ENCODE measurements at regions not wholly inside any gene's neighbourhood (a gene's known extent, or its start where the extent isn't known, plus 50 kb on each side); places are given as distances from the start of the nearest gene placed in this dataset.

- H3K4me3 Mint-ChIP-seq (ENCODE audit: low read depth, unreplicated experiment): no peak overlapping the region
Measured at GRCh38 chr15:49758456-49758855, 137.6 kb downstream of the DTWD1 start.

GRCh38 chr15:49758856-49759255, 138.0 kb downstream of the DTWD1 start:
- no TSS peak for BruUV-seq (replicated peaks)
- DNase-seq: no peak
- intact Hi-C loops (cut with micrococcal nuclease; ENCODE audit: unreplicated experiment): no loop called here

More at GRCh38 chr15:49758456-49758855, 137.6 kb downstream of the DTWD1 start:
- CTCF ChIA-PET: no interaction called here
- DNase-seq: no peak
- no peak for TF ChIP-seq CTCF (IDR thresholded peaks at IDR 0.05; ENCODE audit: unreplicated experiment)
- Mint-ChIP-seq H3K4me1 (ENCODE audit: low read depth, unreplicated experiment) (no peaks in the 10 kb centered on the region), H3K27me3 (ENCODE audit: unreplicated experiment) (no peaks in the 10 kb centered on the region), H3K27ac (ENCODE audit: unreplicated experiment) (no peak overlapping the region), H3K9me3 (ENCODE audit: low read depth, unreplicated experiment) (peaks cover 21% of the 10 kb centered on the region), H3K36me3 (ENCODE audit: insufficient read depth, unreplicated experiment) (no peaks in the 10 kb centered on the region)
- intact Hi-C loops (cut with micrococcal nuclease; ENCODE audit: unreplicated experiment): no loop called here
- BruUV-seq (replicated peaks): no TSS peak

GRCh38 chr15:49760749-49761148, 139.9 kb downstream of the DTWD1 start:
- Mint-ChIP-seq H3K4me1 (ENCODE audit: low read depth, unreplicated experiment) (no peaks in the 10 kb centered on the region), H3K27me3 (ENCODE audit: unreplicated experiment) (no peaks in the 10 kb centered on the region), H3K36me3 (ENCODE audit: insufficient read depth, unreplicated experiment) (no peaks in the 10 kb centered on the region), H3K4me3 (ENCODE audit: low read depth, unreplicated experiment) (no peak overlapping the region), H3K9me3 (ENCODE audit: low read depth, unreplicated experiment) (peaks cover 20% of the 10 kb centered on the region), H3K27ac (ENCODE audit: unreplicated experiment) (no peak overlapping the region)
- CTCF ChIA-PET: no interaction called here
- DNase-seq: no peak
- BruUV-seq (replicated peaks): no TSS peak
- intact Hi-C loops (cut with micrococcal nuclease; ENCODE audit: unreplicated experiment): no loop called here
- no peak for TF ChIP-seq CTCF (IDR thresholded peaks at IDR 0.05; ENCODE audit: unreplicated experiment)

More at GRCh38 chr15:49758856-49759255, 138.0 kb downstream of the DTWD1 start:
- H3K27me3 Mint-ChIP-seq (ENCODE audit: unreplicated experiment): no peaks in the 10 kb centered on the region
- CTCF ChIA-PET: no interaction called here
- H3K36me3 Mint-ChIP-seq (ENCODE audit: insufficient read depth, unreplicated experiment): no peaks in the 10 kb centered on the region
- H3K4me3 Mint-ChIP-seq (ENCODE audit: low read depth, unreplicated experiment): no peak overlapping the region
- no peak for TF ChIP-seq CTCF (IDR thresholded peaks at IDR 0.05; ENCODE audit: unreplicated experiment)
- H3K9me3 Mint-ChIP-seq (ENCODE audit: low read depth, unreplicated experiment): peaks cover 21% of the 10 kb centered on the region
- no peaks in the 10 kb centered on the region for H3K4me1 Mint-ChIP-seq (ENCODE audit: low read depth, unreplicated experiment)
- H3K27ac Mint-ChIP-seq (ENCODE audit: unreplicated experiment): no peak overlapping the region

- no peak overlapping the region for H3K4me3 Mint-ChIP-seq (ENCODE audit: low read depth, unreplicated experiment)
- H3K27ac Mint-ChIP-seq (ENCODE audit: unreplicated experiment): no peak overlapping the region
- DNase-seq: no peak
- intact Hi-C loops (cut with micrococcal nuclease; ENCODE audit: unreplicated experiment): no loop called here
- H3K27me3 Mint-ChIP-seq (ENCODE audit: unreplicated experiment): no peaks in the 10 kb centered on the region
- CTCF ChIA-PET: no interaction called here
- BruUV-seq (replicated peaks): no TSS peak
- no peaks in the 10 kb centered on the region for H3K4me1 Mint-ChIP-seq (ENCODE audit: low read depth, unreplicated experiment)
- no peaks in the 10 kb centered on the region for H3K36me3 Mint-ChIP-seq (ENCODE audit: insufficient read depth, unreplicated experiment)
- no peak for TF ChIP-seq CTCF (IDR thresholded peaks at IDR 0.05; ENCODE audit: unreplicated experiment)
- peaks cover 6% of the 10 kb centered on the region for H3K9me3 Mint-ChIP-seq (ENCODE audit: low read depth, unreplicated experiment)
Measured at GRCh38 chr15:49769225-49769624, 148.4 kb downstream of the DTWD1 start.
